ENCODE measurements at regions not wholly inside any gene's neighbourhood (a gene's known extent, or its start where the extent isn't known, plus 50 kb on each side); places are given as distances from the start of the nearest gene placed in this dataset.
"Not testable (repeated sequence)": the region's sequence is repeated elsewhere in the genome, so short reads cannot be mapped to it uniquely, and the experiment has no call there.

DNA sequence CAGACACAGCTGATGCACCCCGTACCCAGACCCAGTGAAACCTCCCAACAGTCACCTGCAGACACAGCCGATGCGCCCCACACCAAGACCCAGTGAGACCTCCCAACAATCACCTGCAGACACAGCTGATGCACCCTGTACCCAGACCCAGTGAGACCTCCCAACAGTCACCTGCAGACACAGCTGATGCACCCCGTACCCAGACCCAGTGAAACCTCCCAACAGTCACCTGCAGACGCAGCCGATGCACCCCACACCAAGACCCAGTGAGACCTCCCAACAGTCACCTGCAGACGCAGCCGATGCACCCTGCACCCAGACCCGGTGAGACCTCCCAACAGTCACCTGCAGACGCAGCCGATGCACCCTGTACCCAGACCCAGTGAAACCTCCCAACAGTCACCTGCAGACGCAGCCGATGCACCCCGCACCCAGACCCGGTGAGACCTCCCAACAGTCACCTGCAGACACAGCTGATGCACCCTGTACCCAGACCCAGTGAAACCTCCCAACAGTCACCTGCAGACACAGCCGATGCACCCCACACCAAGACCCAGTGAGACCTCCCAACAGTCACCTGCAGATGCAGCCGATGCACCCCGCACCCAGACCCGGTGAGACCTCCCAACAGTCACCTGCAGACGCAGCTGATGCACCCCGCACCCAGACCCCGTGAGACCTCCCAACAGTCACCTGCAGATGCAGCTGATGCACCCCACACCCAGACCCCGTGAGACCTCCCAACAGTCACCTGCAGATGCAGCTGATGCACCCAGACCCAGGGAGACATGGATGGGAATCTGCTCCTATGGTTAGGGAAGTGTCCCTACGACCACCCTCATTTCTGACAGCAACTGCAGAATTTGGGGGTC, 178.3 kb upstream of the C1orf174 start:
- intact Hi-C loops (cut with DNase I, micrococcal nuclease); ATAC-seq; DNase-seq: not testable (repeated sequence)

DNA sequence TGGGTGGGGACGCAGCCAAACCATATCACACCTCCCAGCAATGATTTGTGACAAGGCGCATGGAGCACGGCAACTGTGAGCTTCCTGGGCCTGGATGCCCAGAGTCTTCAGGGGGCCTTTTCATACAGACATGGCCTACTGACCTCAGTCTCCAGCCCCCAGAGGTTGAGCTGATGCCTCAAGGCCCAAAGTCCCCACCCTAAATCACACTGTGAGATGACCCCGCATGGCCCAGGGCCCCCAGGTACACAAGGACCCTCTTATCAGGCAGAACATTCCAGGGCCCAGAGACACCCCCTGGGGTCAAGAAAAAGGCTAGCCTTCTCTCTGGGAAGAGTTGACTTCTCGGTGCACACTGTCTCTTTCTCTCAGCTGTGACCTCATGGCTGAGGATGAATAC, 179.7 kb upstream of the C1orf174 start:
- ATAC-seq: no peak
- intact Hi-C loops (cut with DNase I, micrococcal nuclease): no loop called here
- DNase-seq: no peak

DNA sequence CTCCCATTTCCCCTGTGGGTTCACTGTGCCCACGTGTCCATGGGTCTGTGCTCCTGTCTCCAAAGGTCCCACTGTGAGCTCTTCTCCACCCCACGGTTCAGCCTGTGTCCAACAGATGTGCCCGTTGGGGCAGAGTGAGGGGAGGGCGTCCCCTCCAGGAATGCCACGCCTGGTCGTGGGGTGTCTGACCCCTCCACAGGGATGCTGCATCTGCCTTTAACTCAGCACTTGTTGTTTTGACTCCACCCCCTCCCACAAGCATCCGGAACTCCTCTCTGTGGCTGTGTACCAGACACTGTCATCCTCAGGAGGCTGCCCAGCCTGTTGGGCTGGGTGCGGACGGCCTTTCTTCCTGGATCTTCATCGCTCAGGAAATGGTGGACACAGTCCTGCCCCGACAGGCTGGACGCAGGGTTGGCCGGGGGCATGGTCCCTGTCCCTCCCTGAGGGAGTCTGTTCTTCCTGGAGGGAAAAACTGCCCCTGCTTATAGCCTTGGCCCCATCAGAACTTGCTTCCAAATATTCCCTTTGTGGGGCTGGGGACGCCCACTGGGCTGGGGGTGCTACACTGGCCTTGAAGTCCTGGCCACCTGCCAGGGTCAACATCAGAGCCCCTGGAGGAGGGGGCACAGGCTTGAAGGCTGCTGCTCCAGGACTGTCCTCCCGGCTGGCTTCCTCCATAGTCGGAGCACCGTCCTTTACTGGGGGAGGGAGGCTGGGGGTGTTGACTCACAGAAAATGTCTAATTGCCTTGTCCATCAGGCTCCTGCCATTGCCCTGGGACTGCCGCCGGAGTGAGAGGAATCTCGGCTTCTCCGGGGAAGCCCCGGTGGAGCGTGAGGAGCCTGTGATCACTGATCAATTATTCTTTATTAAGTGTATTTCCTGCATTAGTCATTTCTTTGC, 182.0 kb upstream of the C1orf174 start:
- no peak for ATAC-seq
- intact Hi-C loops (cut with DNase I, micrococcal nuclease): no loop called here
- DNase-seq: no peak

DNA sequence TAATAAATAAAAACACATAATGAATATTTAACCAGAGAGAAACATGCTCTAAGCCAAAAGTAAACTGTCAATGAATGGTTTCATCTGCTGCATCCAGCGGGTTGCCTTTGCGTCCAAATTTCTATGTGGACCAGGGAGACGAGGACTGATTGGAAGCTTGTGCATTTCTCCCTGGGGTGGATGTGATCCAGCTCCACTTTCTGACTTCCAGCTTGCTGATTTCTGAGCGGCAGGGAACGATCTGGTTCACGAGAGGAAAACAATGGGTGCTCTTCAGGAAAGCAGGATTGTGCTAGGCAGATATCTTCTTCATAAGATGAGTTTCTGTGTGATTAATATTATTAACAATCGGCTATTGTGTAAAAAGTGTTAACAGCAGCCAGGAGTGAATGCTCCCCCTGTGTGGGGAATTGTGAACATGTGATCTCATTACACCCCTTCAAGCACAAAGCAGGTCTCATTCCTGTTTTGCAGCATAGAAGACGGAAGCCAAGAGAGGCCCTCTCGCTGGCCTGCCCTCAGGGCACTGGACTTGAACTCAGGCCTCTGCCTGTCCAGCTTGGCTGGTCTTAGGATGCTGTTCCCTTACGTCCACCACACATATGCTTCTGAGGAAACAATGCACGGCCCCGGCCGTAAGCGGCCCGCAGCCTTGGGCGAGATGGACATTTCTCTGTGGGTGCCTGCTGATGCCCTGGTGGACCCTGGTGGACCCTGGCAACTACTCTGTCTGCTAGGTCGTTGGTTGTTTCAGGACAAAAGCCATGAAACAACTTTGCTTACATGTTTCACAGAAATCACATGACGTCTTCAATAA, 183.4 kb upstream of the C1orf174 start:
- intact Hi-C loops (cut with DNase I, micrococcal nuclease): no loop called here

DNA sequence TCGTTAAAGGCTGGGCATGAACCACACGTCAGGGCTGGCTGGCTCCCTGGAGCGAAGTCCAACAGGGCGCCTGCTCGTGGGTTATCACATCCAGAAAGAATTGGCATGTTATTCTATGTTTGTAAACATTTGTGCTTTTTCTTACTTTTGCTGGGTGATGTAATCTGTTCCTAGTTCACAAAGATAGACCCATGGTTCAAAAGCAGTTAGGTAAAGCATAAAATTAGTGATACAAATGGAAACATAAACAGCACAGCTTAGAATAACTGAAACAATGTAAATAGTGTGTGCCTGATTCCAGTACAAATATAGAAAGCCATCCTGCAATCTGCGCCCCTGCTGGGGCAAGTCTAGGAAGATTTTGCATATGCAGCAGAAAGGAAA, 184.0 kb upstream of the C1orf174 start:
- no peak for DNase-seq
- ATAC-seq: no peak
- intact Hi-C loops (cut with DNase I, micrococcal nuclease): no loop called here

More for the DNA sequence above, 183.4 kb upstream of the C1orf174 start:
- DNase-seq (no peak), ATAC-seq (no peak)

DNA sequence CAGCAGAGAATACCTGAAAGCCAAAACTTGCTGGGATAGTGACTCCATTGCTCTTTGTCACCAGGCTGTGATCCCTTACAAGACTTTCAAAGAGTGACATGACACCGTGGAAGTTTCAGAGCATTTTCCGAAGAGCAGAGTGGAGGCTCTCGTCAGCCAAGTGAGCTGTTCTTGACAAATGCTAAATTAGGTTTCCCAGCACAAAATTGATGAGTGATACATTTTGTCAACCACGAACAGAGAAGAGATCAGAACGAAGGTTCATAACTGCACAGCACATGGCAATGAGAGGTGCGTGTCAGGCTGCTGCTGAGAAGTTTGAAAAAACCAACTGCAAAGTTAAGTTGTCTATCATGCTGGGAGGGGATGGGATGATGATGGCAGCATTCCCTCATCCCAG, 184.4 kb upstream of the C1orf174 start:
- intact Hi-C loops (cut with DNase I, micrococcal nuclease): no loop called here
- ATAC-seq (no peak), DNase-seq (no peak)

DNA sequence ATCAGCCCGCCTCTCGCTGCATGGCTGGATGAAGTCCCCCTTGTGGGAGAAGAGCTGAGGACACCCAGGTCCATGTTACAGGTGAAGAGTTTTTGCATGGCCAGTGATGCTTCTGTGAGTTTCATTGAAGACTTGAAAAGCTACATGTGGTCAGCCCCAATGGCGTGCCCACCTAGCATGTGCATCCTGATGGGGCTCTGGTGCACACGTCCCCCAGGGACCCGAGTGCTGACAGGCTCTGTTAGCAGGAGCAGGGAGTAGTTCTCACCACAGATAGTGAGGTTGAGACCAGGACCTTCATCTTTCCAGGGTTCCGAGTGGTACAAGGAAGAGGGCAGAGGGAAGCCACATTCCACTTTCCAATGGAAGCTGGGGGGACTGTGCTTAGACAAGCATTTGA, 184.8 kb upstream of the C1orf174 start:
- intact Hi-C loops (cut with DNase I, micrococcal nuclease): no loop called here
- DNase-seq (no peak), ATAC-seq (no peak)

DNA sequence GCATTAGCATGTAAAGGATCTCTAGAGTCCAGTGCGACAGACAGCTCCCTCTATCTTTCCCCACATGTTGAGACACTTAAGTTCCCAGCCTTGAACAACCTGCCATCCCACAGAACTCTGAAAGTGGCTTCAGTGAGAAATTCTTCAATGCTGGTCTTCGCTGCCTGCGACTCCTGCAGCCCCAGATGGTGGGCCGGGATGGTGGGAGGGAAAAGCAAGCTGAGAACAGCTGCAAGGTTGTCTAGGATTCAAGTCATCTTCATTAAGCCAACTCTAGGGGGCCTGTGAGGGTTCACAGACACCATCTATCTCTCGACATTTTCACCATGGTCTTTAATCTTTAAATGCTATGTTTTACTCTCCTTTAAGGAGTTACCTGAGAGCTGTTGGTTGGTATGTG, 185.5 kb upstream of the C1orf174 start:
- no peak for DNase-seq
- ATAC-seq: no peak
- intact Hi-C loops (cut with DNase I, micrococcal nuclease): no loop called here

DNA sequence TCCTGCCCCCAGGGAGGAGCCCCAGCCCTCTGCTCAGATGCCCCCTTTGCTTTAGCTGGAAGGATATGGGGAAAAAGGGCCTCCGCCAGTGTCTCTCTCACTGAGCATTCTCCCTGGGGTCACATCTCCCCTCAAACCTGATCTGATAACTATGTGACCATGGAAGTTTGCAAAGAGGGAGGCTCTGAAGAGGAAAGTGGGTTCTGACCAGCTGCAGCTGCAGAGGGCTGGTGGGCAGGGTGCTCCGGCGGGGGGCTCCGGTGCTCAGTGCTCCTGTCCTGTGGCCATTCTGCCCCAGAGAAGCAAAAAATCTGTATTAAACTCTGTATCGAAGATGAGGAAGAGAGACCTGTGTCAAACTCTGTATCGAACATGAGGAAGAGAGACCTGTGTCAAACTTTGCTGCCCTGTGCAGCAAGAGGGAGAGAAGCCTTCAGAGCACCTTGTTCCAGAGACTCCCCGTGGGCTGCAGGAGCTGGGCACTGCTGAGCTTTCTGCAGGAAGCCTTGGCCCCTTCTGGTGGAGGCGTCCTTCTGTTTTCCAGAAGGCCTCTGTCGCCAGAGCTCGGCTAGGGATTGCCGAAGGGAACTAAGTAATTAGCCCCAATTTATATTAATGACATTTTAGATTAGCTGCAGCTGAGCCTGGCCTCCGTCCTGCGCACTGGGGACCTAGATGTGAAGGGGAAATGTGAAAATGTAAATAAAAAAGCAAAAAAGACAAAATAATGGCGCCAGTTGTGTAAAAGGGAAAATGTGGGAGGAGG, 186.2 kb upstream of the C1orf174 start:
- DNase-seq (no peak), ATAC-seq (no peak)
- intact Hi-C loops (cut with DNase I, micrococcal nuclease): no loop called here

DNA sequence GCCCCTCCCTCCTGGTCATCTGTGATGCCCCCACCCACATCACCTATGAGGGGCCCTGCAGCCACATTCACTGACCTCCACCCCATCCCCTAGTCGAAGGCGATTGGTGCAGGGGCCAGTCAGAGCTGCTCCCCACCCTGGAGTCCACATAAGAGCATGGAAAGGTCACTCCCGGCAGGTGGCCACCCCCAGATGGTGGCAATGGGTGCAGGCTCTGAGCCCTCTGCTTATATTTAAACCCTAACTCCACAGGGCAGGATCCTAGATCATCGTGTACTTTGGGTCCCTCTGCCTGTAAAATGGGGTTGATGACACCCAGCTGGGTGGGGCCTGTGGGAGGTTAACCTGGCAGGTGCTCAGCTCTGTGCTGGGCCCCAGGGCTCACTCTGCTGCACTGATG, 186.8 kb upstream of the C1orf174 start:
- DNase-seq (no peak), ATAC-seq (no peak)
- intact Hi-C loops (cut with DNase I, micrococcal nuclease): no loop called here

DNA sequence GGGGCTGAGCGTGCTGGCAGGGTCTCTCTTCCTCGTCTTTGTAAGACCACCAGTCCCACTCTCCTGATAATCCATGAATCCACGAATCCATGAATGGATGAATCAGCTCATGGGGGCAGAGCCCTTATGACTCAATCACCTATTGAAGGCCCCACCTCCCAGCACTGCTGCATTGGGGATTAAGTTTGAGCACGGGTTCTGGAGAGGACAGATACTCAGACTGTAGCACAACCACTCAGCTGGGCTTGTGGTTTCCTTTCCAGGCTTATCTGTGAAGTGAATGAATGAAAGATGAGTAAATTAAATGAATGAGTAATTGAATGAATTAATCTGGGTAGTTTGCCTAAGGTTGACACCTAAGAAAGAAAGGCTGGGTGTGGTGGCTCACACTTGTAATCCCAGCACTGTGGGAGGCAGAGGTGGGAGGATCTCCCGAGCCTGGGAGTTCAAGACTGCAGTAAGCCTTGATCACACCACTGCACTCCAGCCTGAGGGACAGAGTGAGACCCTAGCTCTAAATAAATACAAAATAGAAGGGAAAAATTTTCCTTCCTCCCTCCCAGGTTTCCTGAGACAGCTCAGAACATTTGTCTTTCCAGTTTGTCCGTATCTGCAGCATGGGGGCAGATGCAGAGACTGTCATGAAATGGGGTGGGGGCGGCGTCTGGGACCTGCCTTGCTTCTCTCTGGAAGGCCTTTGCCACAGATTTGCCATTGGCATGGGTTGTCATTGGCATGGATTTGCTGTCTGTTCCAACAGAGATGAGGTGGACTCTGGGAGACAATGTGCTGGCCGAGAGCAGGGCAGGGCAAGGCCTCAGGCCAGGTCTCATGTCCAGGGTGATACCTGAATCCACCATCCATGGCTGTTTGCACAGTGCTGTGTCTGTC, 187.7 kb upstream of the C1orf174 start:
- intact Hi-C loops (cut with DNase I, micrococcal nuclease): no loop called here
- DNase-seq (no peak), ATAC-seq (no peak)

DNA sequence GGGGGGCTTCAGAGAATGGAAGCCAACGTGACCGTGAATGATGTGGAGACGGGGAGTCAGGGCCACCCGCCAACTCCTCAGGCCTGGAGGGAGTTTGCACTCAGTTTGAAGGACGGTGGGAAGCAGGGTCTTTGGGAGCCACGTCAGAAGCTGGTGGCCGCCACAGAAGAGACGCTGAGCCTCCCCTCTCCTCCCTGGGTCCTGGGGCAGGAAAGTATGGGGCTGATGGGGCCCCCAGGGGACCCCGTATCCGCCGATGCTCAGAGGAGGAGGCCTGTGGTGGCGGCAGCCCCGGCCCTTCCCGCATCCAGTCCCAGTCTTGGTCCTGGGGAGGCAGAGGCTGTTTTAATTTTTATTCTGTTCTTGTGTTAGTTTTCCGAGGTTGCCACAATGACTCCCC, 188.6 kb upstream of the C1orf174 start:
- no peak for ATAC-seq
- intact Hi-C loops (cut with DNase I, micrococcal nuclease): no loop called here
- DNase-seq: no peak

DNA sequence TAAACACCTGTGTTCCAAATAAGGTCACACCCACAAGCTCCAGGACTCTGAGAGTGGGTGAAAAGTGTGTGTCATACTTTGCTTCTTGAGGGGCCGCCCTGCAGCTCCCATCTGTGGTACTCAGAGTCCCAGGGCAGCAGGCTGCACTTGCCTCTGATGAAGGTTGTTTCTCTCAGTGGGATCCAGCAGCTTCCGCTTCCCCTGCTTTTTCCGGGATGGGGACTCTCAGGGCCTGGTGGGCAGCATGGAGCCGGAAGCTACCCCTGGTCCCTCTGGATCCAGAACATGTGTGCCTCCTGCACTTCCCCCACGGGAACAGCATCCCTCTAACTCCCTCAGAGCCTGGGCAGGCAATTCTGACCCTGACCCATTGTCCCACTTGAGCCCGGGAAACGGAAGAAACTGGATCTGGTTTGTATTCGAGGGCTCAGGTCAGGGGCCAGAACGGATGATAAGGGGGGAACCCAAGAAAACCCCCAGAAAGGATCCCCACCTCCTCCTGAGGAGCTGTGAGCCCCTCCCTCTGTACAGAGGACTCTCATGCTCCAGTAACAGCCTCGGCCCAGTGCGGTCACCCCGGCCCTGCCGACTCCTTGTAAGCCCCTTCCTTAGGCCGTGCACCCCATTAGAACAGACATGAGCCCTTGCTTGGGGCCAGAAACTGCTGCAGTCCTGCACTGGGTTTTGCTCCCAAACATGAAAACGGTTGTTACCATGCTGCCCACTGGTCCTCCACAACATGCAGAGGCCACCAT, 189.5 kb upstream of the C1orf174 start:
- DNase-seq: no peak
- intact Hi-C loops (cut with DNase I, micrococcal nuclease): no loop called here
- ATAC-seq: no peak

DNA sequence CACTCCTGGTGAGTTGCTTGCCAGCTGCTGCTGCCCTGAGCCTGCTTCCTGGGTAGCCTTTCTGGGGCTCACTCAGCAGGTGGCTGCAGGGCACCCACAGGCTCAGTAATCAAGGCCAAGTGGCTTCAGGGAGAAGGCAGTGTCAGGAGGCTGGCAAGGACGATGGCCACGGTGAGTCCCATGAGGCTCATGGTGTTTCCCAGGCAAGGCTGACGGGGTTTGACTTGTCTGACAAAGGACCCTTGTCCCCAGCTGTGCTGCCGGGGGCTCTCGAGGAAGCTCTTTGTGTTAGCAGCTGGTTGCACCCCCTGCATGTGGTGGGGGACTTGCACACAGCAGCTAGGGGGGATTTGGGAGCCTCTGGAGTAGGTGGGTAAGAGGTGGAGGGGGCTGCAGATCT, 190.5 kb upstream of the C1orf174 start:
- intact Hi-C loops (cut with DNase I, micrococcal nuclease): no loop called here
- DNase-seq (no peak), ATAC-seq (no peak)

DNA sequence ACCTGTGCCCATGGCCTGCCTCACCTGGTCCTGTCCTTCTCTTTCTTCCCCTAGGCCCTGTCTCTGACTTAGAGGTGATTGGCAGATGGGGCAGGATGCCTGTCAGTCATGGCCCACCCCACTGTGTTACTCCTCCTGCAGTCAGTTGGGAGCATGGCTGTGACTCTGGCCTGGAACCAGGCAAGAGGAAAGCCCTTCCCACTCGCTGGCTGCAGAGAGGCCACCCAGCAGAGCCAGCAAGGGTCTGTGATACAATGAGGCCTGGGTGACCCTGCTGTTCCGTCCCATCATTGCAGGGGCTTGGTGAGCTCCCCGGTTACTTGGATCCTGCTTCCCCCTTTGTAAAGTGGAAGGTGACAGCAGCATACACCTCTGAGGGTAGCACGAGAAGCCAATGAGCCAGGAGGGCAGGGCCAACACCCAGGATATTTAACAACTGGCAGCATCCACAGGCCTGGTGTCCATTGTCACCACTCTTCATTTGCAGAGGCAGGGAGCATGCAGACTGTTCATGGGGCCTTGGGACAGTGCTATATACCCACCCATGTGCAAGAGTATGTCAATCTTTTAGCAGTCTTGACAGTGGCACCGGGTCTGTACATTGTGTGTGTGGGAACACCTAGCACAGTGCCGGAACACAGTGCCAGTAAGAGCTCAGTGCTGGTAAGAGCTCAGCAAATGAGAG, 191.0 kb upstream of the C1orf174 start:
- intact Hi-C loops (cut with DNase I, micrococcal nuclease): no loop called here
- no peak for ATAC-seq
- no peak for DNase-seq

DNA sequence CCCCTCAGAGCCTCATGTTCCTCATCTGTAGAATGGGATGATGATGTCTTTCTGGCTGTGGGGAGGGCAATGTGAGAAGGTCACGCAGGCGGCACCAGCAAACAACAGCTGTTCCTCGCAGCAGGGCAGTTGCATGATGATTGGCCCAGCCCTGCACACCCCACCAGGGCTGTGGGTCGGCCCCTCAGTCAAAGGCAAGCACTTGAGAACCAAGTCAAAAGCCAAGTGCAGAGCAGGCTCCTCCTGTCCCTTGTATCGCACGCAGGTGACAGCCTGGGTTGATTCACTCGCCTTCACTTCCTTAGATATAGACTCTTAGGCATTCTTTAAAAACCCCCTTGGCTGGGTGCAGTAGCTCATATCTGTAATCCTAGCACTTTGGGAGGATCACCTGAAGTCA, 191.9 kb upstream of the C1orf174 start:
- intact Hi-C loops (cut with DNase I, micrococcal nuclease): no loop called here
- ATAC-seq (no peak), DNase-seq (no peak)
